Thyroid gland (tissue), 4 donors: ENCODE measurements at regions not wholly inside any gene's neighbourhood (a gene's known extent, or its start where the extent isn't known, plus 50 kb on each side); places are given as distances from the start of the nearest gene placed in this dataset.

Experiments
- POLR2A ChIP-seq, 2 donors: fragments of 450-650 bp; IDR thresholded peaks; one replicate each; pipeline ENCODE4 v1.6.1; 2017; ENCODE audit warnings: antibody characterized with exemption in 2 of 2, mild to moderate bottlenecking in 2 of 2, moderate library complexity in 1 of 2
- TF ChIP-seq, protein P1 (sequence below), 6 experiments: fragments of 200-600 bp in 3 of 6; fragments of 450-650 bp in 3 of 6; sonication (generic) in 3 of 6; IDR thresholded peaks; one replicate each; pipeline ENCODE4 v1.5.1; 2016 to 2019; ENCODE audit warnings: antibody characterized with exemption in 6 of 6, mild to moderate bottlenecking in 2 of 6, inconsistent platforms in 1 of 6, moderate library complexity in 1 of 6

DNA sequence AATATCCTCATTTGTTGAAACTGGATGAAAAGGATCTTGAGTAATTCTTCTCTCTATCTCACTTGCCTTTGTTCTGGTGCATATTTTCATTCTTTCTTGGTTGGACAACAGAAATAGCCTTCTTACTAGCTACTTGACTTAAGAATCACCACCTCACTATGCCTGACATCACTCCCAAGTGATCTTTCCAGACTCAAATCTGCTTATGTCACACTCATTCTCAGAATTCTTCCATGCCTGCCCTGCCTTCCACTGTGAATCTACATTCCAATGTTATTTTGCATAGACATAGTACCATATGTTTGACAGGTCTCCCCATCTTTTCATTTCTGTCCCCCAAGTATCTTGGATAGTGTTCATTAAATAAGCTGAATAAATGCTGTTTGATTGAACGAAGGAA lies 78.5 kb upstream of the DPYD start:
- TF ChIP-seq, protein P1, sequence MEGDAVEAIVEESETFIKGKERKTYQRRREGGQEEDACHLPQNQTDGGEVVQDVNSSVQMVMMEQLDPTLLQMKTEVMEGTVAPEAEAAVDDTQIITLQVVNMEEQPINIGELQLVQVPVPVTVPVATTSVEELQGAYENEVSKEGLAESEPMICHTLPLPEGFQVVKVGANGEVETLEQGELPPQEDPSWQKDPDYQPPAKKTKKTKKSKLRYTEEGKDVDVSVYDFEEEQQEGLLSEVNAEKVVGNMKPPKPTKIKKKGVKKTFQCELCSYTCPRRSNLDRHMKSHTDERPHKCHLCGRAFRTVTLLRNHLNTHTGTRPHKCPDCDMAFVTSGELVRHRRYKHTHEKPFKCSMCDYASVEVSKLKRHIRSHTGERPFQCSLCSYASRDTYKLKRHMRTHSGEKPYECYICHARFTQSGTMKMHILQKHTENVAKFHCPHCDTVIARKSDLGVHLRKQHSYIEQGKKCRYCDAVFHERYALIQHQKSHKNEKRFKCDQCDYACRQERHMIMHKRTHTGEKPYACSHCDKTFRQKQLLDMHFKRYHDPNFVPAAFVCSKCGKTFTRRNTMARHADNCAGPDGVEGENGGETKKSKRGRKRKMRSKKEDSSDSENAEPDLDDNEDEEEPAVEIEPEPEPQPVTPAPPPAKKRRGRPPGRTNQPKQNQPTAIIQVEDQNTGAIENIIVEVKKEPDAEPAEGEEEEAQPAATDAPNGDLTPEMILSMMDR (IDR thresholded peaks at IDR 0.05) = no peak
- no peak for TF ChIP-seq POLR2A (IDR thresholded peaks at IDR 0.05)
